ENCODE measurements at regions not wholly inside any gene's neighbourhood (a gene's known extent, or its start where the extent isn't known, plus 50 kb on each side); places are given as distances from the start of the nearest gene placed in this dataset.

GRCh38 chr3:11089931-11090330, 64.4 kb upstream of the HRH1 start:
- H3K36me3 ChIP-seq: no peaks in the 10 kb centered on the region
- no peak overlapping the region for H3K4me3 ChIP-seq
- DNase-seq (ENCODE audit: low spot score in 2 of 2): no peak
- no peak overlapping the region for H3K27ac ChIP-seq
- H3K27me3 ChIP-seq: no peaks in the 10 kb centered on the region
- intact Hi-C loops (cut with DNase I; ENCODE audit: low total_unique reads): no loop called here
- no peaks in the 10 kb centered on the region for H3K4me1 ChIP-seq
- H3K9me3 ChIP-seq: no peaks in the 10 kb centered on the region
- TF ChIP-seq POLR2A (IDR thresholded peaks at IDR 0.05) (no peak), CTCF (IDR thresholded peaks at IDR 0.05) (no peak), POLR2AphosphoS5 (IDR thresholded peaks at IDR 0.05) (no peak)

- intact Hi-C loops (cut with DNase I; ENCODE audit: low total_unique reads): no loop called here
- no peaks in the 10 kb centered on the region for H3K27me3 ChIP-seq
- no peak overlapping the region for H3K4me3 ChIP-seq
- TF ChIP-seq POLR2A (IDR thresholded peaks at IDR 0.05): no peak
- TF ChIP-seq CTCF (IDR thresholded peaks at IDR 0.05): no peak
- TF ChIP-seq POLR2AphosphoS5 (IDR thresholded peaks at IDR 0.05): no peak
- no peak for DNase-seq (ENCODE audit: low spot score in 2 of 2)
- no peaks in the 10 kb centered on the region for H3K4me1 ChIP-seq
- H3K36me3 ChIP-seq: no peaks in the 10 kb centered on the region
- H3K9me3 ChIP-seq: no peaks in the 10 kb centered on the region
- no peak overlapping the region for H3K27ac ChIP-seq
Observed at GRCh38 chr3:11090551-11090950, 63.7 kb upstream of the HRH1 start.

GRCh38 chr3:11091088-11091590, 63.2 kb upstream of the HRH1 start:
- Histone ChIP-seq H3K4me3 (no peak overlapping the region), H3K27ac (no peak overlapping the region), H3K27me3 (no peaks in the 10 kb centered on the region), H3K36me3 (no peaks in the 10 kb centered on the region), H3K4me1 (no peaks in the 10 kb centered on the region), H3K9me3 (no peaks in the 10 kb centered on the region)
- TF ChIP-seq POLR2A (IDR thresholded peaks at IDR 0.05): no peak
- no peak for TF ChIP-seq CTCF (IDR thresholded peaks at IDR 0.05)
- TF ChIP-seq POLR2AphosphoS5 (IDR thresholded peaks at IDR 0.05): no peak
- DNase-seq (ENCODE audit: low spot score in 2 of 2): no peak
- intact Hi-C loops (cut with DNase I; ENCODE audit: low total_unique reads): no loop called here

GRCh38 chr3:11091791-11092190, 62.5 kb upstream of the HRH1 start:
- Histone ChIP-seq H3K4me3 (no peak overlapping the region), H3K4me1 (no peaks in the 10 kb centered on the region), H3K36me3 (no peaks in the 10 kb centered on the region), H3K9me3 (no peaks in the 10 kb centered on the region), H3K27me3 (no peaks in the 10 kb centered on the region), H3K27ac (no peak overlapping the region)
- no peak for TF ChIP-seq POLR2A (IDR thresholded peaks at IDR 0.05)
- TF ChIP-seq POLR2AphosphoS5 (IDR thresholded peaks at IDR 0.05): no peak
- TF ChIP-seq CTCF (IDR thresholded peaks at IDR 0.05): no peak
- DNase-seq (ENCODE audit: low spot score in 2 of 2): no peak
- intact Hi-C loops (cut with DNase I; ENCODE audit: low total_unique reads): no loop called here

GRCh38 chr3:11093823-11094340, 60.4 kb upstream of the HRH1 start:
- no peaks in the 10 kb centered on the region for H3K27me3 ChIP-seq
- intact Hi-C loops (cut with DNase I; ENCODE audit: low total_unique reads): no loop called here
- TF ChIP-seq POLR2AphosphoS5 (IDR thresholded peaks at IDR 0.05) (no peak), CTCF (IDR thresholded peaks at IDR 0.05) (no peak), POLR2A (IDR thresholded peaks at IDR 0.05) (no peak)
- no peak for DNase-seq (ENCODE audit: low spot score in 2 of 2)
- H3K4me3 ChIP-seq: no peak overlapping the region
- H3K36me3 ChIP-seq: no peaks in the 10 kb centered on the region
- no peak overlapping the region for H3K27ac ChIP-seq
- no peaks in the 10 kb centered on the region for H3K9me3 ChIP-seq
- H3K4me1 ChIP-seq: no peaks in the 10 kb centered on the region

Measured in breast epithelium (tissue), 4 donors.